PC-3 (cell line): ENCODE measurements at regions not wholly inside any gene's neighbourhood (a gene's known extent, or its start where the extent isn't known, plus 50 kb on each side); places are given as distances from the start of the nearest gene placed in this dataset.
A peak's percentile ranks its signal among the peaks of the same experiment; 100 is the strongest.

ENCODE experiments used
- ATAC-seq: fragments of 200-7000 bp; cut with Tn5 transposase; 2 replicates; pipeline ENCODE4 v1.9.1; 2020; ENCODE audit warnings: mild to moderate bottlenecking, moderate library complexity
- BruUV-seq: library from RNA; stranded (reverse); fragments of 400-500 nt; replicated peaks from 2 replicates; lab custom pipeline; 2021; lab: Mats Ljungman, UMichigan
- CTCF ChIA-PET: fragments of 300-600 bp; sonication (Branson Sonifier 250); formaldehyde crosslinking; loops from one replicate; lab custom pipeline; 2022; ENCODE audit warnings: antibody characterized with exemption; lab: Charles Lee
- POLR2A ChIA-PET: fragments of 300-600 bp; sonication (Branson Sonifier 250); formaldehyde crosslinking; loops from one replicate; lab custom pipeline; 2022; ENCODE audit warnings: antibody characterized with exemption; ENCODE audit not compliant: unreplicated experiment; lab: Charles Lee
- DNase-seq: peaks from one replicate; pipeline ENCODE4 v3.0.0-alpha.2; 2015
- H2AFZ ChIP-seq: fragments of 300-600 bp; sonication (generic); 2 replicates; pipeline ENCODE4 v1.6.0; 2016; ENCODE audit warnings: antibody characterized with exemption, low read length
- H3F3A ChIP-seq: fragments of 300-600 bp; sonication (generic); one replicate; pipeline ENCODE4 v1.6.0; 2017; ENCODE audit warnings: antibody characterized with exemption, low read length, control low read depth, mild to moderate bottlenecking; ENCODE audit not compliant: unreplicated experiment
- H3K27ac ChIP-seq: fragments of 300-600 bp; sonication (generic); 2 replicates; pipeline ENCODE4 v1.5.1; 2016; ENCODE audit warnings: mild to moderate bottlenecking, low read length
- H3K27me3 ChIP-seq: fragments of 300-600 bp; sonication (generic); 2 replicates; pipeline ENCODE4 v1.6.1; 2016; ENCODE audit warnings: low read length, mixed read lengths
- H3K36me3 ChIP-seq: fragments of 300-600 bp; sonication (generic); 2 replicates; pipeline ENCODE4 v1.6.1; 2016; ENCODE audit warnings: low read depth, mixed run types, low read length, mixed read lengths
- H3K4me1 ChIP-seq: fragments of 300-600 bp; sonication (generic); 2 replicates; pipeline ENCODE4 v1.5.1; 2016; ENCODE audit warnings: low read length; ENCODE audit not compliant: insufficient read depth
- H3K4me2 ChIP-seq: fragments of 300-600 bp; sonication (generic); 2 replicates; pipeline ENCODE4 v1.6.0; 2016; ENCODE audit warnings: low read length
- H3K4me3 ChIP-seq: fragments of 300-600 bp; sonication (generic); 2 replicates; pipeline ENCODE4 v1.5.1; 2016; ENCODE audit warnings: mild to moderate bottlenecking, low read length, mixed read lengths
- H3K79me2 ChIP-seq: fragments of 300-600 bp; sonication (generic); 2 replicates; pipeline ENCODE4 v1.6.1; 2017; ENCODE audit warnings: low read length, mixed read lengths
- H3K9ac ChIP-seq: fragments of 300-600 bp; sonication (generic); 2 replicates; pipeline ENCODE4 v1.6.0; 2016; ENCODE audit warnings: mild to moderate bottlenecking, low read length
- H3K9me2 ChIP-seq: fragments of 300-600 bp; sonication (generic); replicated peaks from 2 replicates; pipeline ENCODE4 v1.6.1; 2016; ENCODE audit warnings: mixed run types, low read length, mixed read lengths
- H3K9me3 ChIP-seq: fragments of 300-600 bp; sonication (generic); 2 replicates; pipeline ENCODE4 v1.6.1; 2016; ENCODE audit warnings: low read length, mixed read lengths
- H4K20me1 ChIP-seq: fragments of 300-600 bp; sonication (generic); 2 replicates; pipeline ENCODE4 v1.6.1; 2016; ENCODE audit warnings: low read length, mixed read lengths
- CTCF ChIP-seq: fragments of 300-600 bp; sonication (generic); conservative IDR thresholded peaks from 2 replicates; pipeline ENCODE4 v1.5.1; 2017; ENCODE audit warnings: antibody characterized with exemption, low read depth, mild to moderate bottlenecking, low read length
- EZH2 ChIP-seq: fragments of 300-600 bp; sonication (generic); IDR thresholded peaks from one replicate; pipeline ENCODE4 v1.6.1; 2017; ENCODE audit warnings: antibody characterized with exemption, mild to moderate bottlenecking, low read length; ENCODE audit not compliant: unreplicated experiment
- EZH2phosphoT487 ChIP-seq: fragments of 300-600 bp; sonication (generic); IDR thresholded peaks from 2 replicates; pipeline ENCODE4 v1.6.1; 2018; ENCODE audit warnings: mild to moderate bottlenecking, antibody characterized with exemption, low read length, borderline replicate concordance
- intact Hi-C: fragments of 100-400 bp; cut with micrococcal nuclease; formaldehyde crosslinking; loops from 2 replicates; pipeline ENCODE4 v1.9.0; 2023

DNA sequence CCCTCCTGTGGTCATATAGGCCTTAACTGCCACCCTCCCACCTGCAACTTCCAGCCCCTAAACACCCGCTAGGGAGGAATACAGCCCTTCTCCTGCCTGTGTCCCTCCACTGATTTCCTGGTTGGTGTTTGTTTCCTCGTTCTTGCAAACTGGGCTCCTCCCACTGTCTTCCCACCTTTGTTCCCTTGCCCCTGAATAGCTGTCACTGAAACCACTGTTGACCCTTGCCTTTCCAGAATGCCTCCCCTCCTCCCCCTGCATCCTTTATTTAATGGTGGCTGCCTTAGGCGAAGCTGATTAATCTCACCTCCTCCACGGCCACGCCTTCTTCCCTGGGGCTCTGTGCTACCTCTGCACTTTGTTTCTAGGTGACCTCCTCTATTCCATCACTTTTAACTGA, 626.7 kb downstream of the BNC2 start:
- Histone ChIP-seq H3K27me3 (no peaks in the 10 kb centered on the region), H3K4me1 (peaks cover 59% of the 10 kb centered on the region), H3K4me2 (no peak overlapping the region), H3K79me2 (no peaks in the 10 kb centered on the region), H3K9ac (no peak overlapping the region), H2AFZ (0 out of 2 replicates have a peak overlapping the region, but pooled peaks have one; percentile 6), H4K20me1 (no peaks in the 10 kb centered on the region), H3K27ac (no peak overlapping the region), H3K9me2 (no peaks in the 10 kb centered on the region), H3K4me3 (no peak overlapping the region), H3K36me3 (no peaks in the 10 kb centered on the region), H3K9me3 (no peaks in the 10 kb centered on the region), H3F3A (no peaks in the 10 kb centered on the region)
- POLR2A ChIA-PET = no interaction called here
- no peak for ATAC-seq
- intact Hi-C loops = no loop called here
- CTCF ChIA-PET = no interaction called here
- no peak for TF ChIP-seq EZH2phosphoT487
- TF ChIP-seq EZH2 = no peak
- no peak for TF ChIP-seq CTCF
- no TSS peak for BruUV-seq
- no peak for DNase-seq

- Histone ChIP-seq H3F3A (no peaks in the 10 kb centered on the region), H3K4me2 (no peak overlapping the region), H4K20me1 (no peaks in the 10 kb centered on the region), H3K9ac (no peak overlapping the region), H3K27ac (peak overlapping the region; percentile 76; the same call in 1 of the 2 replicates), H3K4me1 (peaks cover 50% of the 10 kb centered on the region), H2AFZ (no peak overlapping the region), H3K36me3 (no peaks in the 10 kb centered on the region), H3K9me3 (no peaks in the 10 kb centered on the region), H3K79me2 (no peaks in the 10 kb centered on the region), H3K4me3 (no peak overlapping the region), H3K27me3 (no peaks in the 10 kb centered on the region), H3K9me2 (no peaks in the 10 kb centered on the region)
- DNase-seq = peak; percentile 18
- ChIA-PET POLR2A (interaction anchor here (0.6 kb wide), 1 partner anchor 145 kb away, joined by 7 read pairs; no protein-coding TSS in a partner anchor), CTCF (no interaction called here)
- ATAC-seq = no peak
- BruUV-seq = no TSS peak
- TF ChIP-seq CTCF (no peak), EZH2phosphoT487 (no peak), EZH2 (no peak)
- intact Hi-C loops = no loop called here
Observed at GRCh38 chr9:16245756-16246440, 624.6 kb downstream of the BNC2 start.

GRCh38 chr9:16246785-16247184, 623.7 kb downstream of the BNC2 start:
- Histone ChIP-seq H3K27me3 (no peaks in the 10 kb centered on the region), H3K9me2 (no peaks in the 10 kb centered on the region), H3K4me1 (peaks cover 41% of the 10 kb centered on the region), H3K79me2 (no peaks in the 10 kb centered on the region), H3F3A (no peaks in the 10 kb centered on the region), H3K4me3 (no peak overlapping the region), H3K4me2 (peak overlapping the region; percentile 53), H4K20me1 (no peaks in the 10 kb centered on the region), H3K27ac (peak overlapping the region; percentile 76), H3K36me3 (no peaks in the 10 kb centered on the region), H3K9me3 (no peaks in the 10 kb centered on the region), H3K9ac (no peak overlapping the region), H2AFZ (no peak overlapping the region)
- intact Hi-C loops = no loop called here
- peak; percentile 17 for DNase-seq
- BruUV-seq = no TSS peak
- CTCF ChIA-PET = no interaction called here
- POLR2A ChIA-PET = no interaction called here
- no peak for ATAC-seq
- TF ChIP-seq EZH2 = no peak
- no peak for TF ChIP-seq CTCF
- TF ChIP-seq EZH2phosphoT487 = no peak
